Gastrocnemius medialis (tissue), 4 donors: ENCODE measurements at regions not wholly inside any gene's neighbourhood (a gene's known extent, or its start where the extent isn't known, plus 50 kb on each side); places are given as distances from the start of the nearest gene placed in this dataset.

Experiments used
- ATAC-seq, 2 donors: fragments of 150-250 bp; one replicate each; pipeline ENCODE4 v1.9.1; 2016
- DNase-seq, 2 donors: peaks; one replicate each; pipeline ENCODE4 v3.0.0-alpha.2; 2019
- H3K27ac ChIP-seq, 4 donors: fragments of 200-600 bp; sonication (generic); 1 replicate in 1 of 4; 2 replicates in 3 of 4; pipeline ENCODE4 v1.5.1; 2016 to 2018; ENCODE audit warnings: mild to moderate bottlenecking in 2 of 4, moderate library complexity in 1 of 4
- H3K27me3 ChIP-seq, 3 donors: fragments of 200-600 bp; sonication (generic) in 2 of 3; 1 replicate in 1 of 3; 2 replicates in 2 of 3; pipeline versions ENCODE4 v1.5.1 to v1.6.0; 2016 to 2019; ENCODE audit warnings: mild to moderate bottlenecking in 1 of 3, moderate library complexity in 1 of 3
- H3K36me3 ChIP-seq, 2 donors: fragments of 200-600 bp; sonication (generic) in 1 of 2; one replicate each; pipeline ENCODE4 v1.5.1; 2017 to 2018
- H3K4me1 ChIP-seq, 2 donors: fragments of 200-600 bp; sonication (generic) in 1 of 2; one replicate each; pipeline ENCODE4 v1.5.1; 2016 to 2017; ENCODE audit warnings: mild to moderate bottlenecking in 2 of 2
- H3K4me3 ChIP-seq, 4 donors: fragments of 200-600 bp; sonication (generic) in 3 of 4; 1 replicate in 1 of 4; 2 replicates in 3 of 4; pipeline ENCODE4 v1.5.1; 2016 to 2019; ENCODE audit warnings: mild to moderate bottlenecking in 2 of 4
- H3K9me3 ChIP-seq, 3 donors: fragments of 200-600 bp; sonication (generic) in 2 of 3; 1 replicate in 1 of 3; 2 replicates in 2 of 3; pipeline ENCODE4 v1.5.1; 2016 to 2019
- POLR2A ChIP-seq, 2 donors: fragments of 450-650 bp; IDR thresholded peaks; one replicate each; pipeline ENCODE4 v1.6.1; 2017; ENCODE audit warnings: antibody characterized with exemption in 2 of 2, mild to moderate bottlenecking in 2 of 2, moderate library complexity in 2 of 2
- in situ Hi-C, 4 donors: fragments of 200-750 bp; cut with MboI; loops; one replicate each; pipeline versions ENCODE4 v1.15.0 to v1.8.0; 2017; ENCODE audit warnings: low sequenced_read_pairs in 4 of 4
- intact Hi-C: fragments of 100-400 bp; cut with DNase I; formaldehyde crosslinking; loops from one replicate; pipeline ENCODE4 v1.15.1; 2023; ENCODE audit warnings: low total_unique reads
- TF ChIP-seq, protein P1 (sequence below), 5 experiments: fragments of 450-650 bp in 3 of 5; fragments of 200-600 bp in 2 of 5; sonication (generic) in 2 of 5; IDR thresholded peaks in 4 of 5; conservative IDR thresholded peaks in 1 of 5; 1 replicate in 4 of 5; 2 replicates in 1 of 5; pipeline ENCODE4 v1.5.1; 2016 to 2019; ENCODE audit warnings: antibody characterized with exemption in 5 of 5, mild to moderate bottlenecking in 3 of 5, moderate library complexity in 3 of 5

DNA sequence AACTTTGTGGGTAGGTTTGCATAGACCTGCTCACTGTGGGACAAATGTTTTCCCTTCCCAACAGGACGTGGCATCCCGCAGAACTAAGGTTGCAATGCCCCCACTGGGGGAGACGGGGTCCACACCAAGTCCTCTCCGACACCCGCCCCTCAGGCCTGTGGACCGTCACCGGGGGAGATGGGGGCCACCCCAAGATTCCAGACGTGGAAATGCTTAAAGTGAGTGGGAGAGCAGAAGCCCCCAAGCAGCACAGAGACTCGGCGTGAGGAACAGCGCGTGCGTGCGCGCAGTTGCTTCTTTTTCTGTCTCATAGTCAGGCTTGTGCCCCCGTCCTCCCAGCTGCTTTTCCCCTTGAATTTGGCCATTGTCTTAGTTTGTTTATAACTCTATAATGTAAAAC is 826.3 kb upstream of the SALL3 start:
- H3K27ac ChIP-seq: no peak overlapping the region
- ATAC-seq (no peak), DNase-seq (no peak)
- intact Hi-C loops (no loop called here), in situ Hi-C loops (no loop called here)
- H3K9me3 ChIP-seq: no peaks in the 10 kb centered on the region
- H3K4me1 ChIP-seq: no peaks in the 10 kb centered on the region
- TF ChIP-seq, protein P1, sequence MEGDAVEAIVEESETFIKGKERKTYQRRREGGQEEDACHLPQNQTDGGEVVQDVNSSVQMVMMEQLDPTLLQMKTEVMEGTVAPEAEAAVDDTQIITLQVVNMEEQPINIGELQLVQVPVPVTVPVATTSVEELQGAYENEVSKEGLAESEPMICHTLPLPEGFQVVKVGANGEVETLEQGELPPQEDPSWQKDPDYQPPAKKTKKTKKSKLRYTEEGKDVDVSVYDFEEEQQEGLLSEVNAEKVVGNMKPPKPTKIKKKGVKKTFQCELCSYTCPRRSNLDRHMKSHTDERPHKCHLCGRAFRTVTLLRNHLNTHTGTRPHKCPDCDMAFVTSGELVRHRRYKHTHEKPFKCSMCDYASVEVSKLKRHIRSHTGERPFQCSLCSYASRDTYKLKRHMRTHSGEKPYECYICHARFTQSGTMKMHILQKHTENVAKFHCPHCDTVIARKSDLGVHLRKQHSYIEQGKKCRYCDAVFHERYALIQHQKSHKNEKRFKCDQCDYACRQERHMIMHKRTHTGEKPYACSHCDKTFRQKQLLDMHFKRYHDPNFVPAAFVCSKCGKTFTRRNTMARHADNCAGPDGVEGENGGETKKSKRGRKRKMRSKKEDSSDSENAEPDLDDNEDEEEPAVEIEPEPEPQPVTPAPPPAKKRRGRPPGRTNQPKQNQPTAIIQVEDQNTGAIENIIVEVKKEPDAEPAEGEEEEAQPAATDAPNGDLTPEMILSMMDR (IDR thresholded peaks at IDR 0.05 in 4 of 5, conservative IDR thresholded peaks at IDR 0.05 in 1 of 5): no peak
- TF ChIP-seq POLR2A (IDR thresholded peaks at IDR 0.05): no peak
- H3K4me3 ChIP-seq: no peak overlapping the region
- H3K27me3 ChIP-seq: no peaks in the 10 kb centered on the region
- H3K36me3 ChIP-seq: no peaks in the 10 kb centered on the region

DNA sequence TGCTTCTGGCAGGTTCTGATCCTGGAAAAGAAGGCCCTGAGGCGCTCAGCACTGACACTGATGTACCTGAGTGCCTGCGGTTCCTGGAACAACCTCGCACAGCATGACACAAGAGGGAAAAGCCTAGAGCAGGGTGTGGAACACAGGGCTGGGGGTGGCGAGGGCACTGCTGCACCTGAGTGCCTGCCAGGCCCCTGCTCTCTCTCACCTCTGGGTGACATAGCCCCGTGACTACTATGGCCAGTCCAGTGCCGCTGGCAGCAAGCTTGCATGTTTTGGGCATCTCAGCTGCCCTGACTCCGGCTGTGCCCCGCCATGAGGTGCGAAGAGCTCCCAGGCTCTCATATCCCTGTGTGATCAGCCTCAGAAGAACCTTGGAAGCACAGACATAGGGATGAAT is 825.2 kb upstream of the SALL3 start:
- intact Hi-C loops: no loop called here
- H3K36me3 ChIP-seq: no peaks in the 10 kb centered on the region
- no peak overlapping the region for H3K27ac ChIP-seq
- H3K9me3 ChIP-seq: no peaks in the 10 kb centered on the region
- H3K27me3 ChIP-seq: no peaks in the 10 kb centered on the region
- in situ Hi-C loops: no loop called here
- TF ChIP-seq, protein P1 (IDR thresholded peaks at IDR 0.05 in 4 of 5, conservative IDR thresholded peaks at IDR 0.05 in 1 of 5): no peak
- no peak for TF ChIP-seq POLR2A (IDR thresholded peaks at IDR 0.05)
- no peaks in the 10 kb centered on the region for H3K4me1 ChIP-seq
- ATAC-seq (no peak), DNase-seq (no peak)
- H3K4me3 ChIP-seq: no peak overlapping the region

DNA sequence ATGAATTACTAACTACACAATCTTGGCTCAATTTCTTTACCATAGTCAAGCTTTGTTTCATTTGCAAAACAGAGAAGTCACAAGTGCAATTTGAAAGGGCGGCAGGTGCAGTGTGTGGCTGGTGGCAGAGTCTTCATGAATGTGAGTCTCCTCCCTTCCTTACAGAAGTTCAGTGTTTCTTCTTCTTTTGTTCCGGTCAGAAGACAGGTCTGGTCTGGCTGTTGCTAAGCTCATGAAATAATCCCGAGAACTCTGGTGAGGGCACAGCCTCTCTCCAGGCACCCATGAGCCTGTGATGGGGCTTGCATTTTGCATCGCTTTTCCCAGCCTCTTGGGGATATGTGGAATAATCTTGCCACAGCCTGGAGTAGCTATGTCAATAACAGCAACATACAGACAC is 824.8 kb upstream of the SALL3 start:
- Histone ChIP-seq H3K36me3 (no peaks in the 10 kb centered on the region), H3K4me1 (no peaks in the 10 kb centered on the region), H3K27me3 (no peaks in the 10 kb centered on the region), H3K27ac (no peak overlapping the region), H3K9me3 (no peaks in the 10 kb centered on the region), H3K4me3 (no peak overlapping the region)
- TF ChIP-seq POLR2A (IDR thresholded peaks at IDR 0.05): no peak
- TF ChIP-seq, protein P1 (IDR thresholded peaks at IDR 0.05 in 4 of 5, conservative IDR thresholded peaks at IDR 0.05 in 1 of 5): no peak
- intact Hi-C loops: no loop called here
- in situ Hi-C loops: no loop called here
- no peak for ATAC-seq
- no peak for DNase-seq

DNA sequence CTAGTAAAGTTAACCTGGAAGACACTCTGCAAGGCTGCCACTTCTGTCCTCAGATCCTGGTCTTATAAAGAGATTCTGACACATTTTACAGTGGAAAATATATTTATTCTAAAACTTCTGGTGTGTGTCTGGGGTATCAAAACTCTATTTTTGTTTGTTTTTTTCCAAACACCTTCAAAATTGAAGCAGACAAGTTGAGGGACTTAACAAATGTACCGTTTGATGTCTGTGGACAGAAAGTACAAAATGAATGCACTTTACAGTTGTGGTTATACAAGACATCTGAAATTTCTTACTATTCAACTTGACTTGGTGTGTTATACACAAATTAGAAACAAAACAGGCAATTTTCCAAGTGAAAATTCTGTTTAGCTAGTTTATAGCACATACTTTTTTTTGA is 823.2 kb upstream of the SALL3 start:
- in situ Hi-C loops (no loop called here), intact Hi-C loops (no loop called here)
- TF ChIP-seq, protein P1 (IDR thresholded peaks at IDR 0.05 in 4 of 5, conservative IDR thresholded peaks at IDR 0.05 in 1 of 5): no peak
- no peak for TF ChIP-seq POLR2A (IDR thresholded peaks at IDR 0.05)
- DNase-seq (no peak), ATAC-seq (no peak)
- Histone ChIP-seq H3K27ac (no peak overlapping the region), H3K36me3 (no peaks in the 10 kb centered on the region), H3K4me1 (no peaks in the 10 kb centered on the region), H3K4me3 (no peak overlapping the region), H3K27me3 (no peaks in the 10 kb centered on the region), H3K9me3 (no peaks in the 10 kb centered on the region)

DNA sequence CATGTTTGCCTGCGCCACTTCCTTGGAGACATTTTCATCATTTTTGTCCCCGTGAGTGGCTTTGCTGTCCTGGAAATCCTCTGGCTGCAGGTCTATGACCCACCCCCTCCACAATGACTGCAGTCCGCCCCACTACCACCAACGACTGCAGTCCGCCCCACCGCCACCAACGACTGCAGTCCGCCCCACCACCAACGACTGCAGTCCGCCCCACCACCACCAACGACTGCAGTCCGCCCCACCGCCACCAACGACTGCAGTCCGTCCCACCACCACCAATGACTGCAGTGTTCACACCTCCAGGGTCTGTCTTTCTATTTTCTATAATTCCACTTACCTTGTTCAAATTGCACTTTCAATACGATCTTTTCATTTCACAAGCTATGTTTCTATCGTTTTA is 820.7 kb upstream of the SALL3 start:
- TF ChIP-seq POLR2A (IDR thresholded peaks at IDR 0.05): no peak
- TF ChIP-seq, protein P1 (IDR thresholded peaks at IDR 0.05 in 4 of 5, conservative IDR thresholded peaks at IDR 0.05 in 1 of 5): no peak
- no peaks in the 10 kb centered on the region for H3K36me3 ChIP-seq
- in situ Hi-C loops: no loop called here

More for the DNA sequence above, 820.7 kb upstream of the SALL3 start:
- H3K4me1 ChIP-seq: no peaks in the 10 kb centered on the region
- H3K4me3 ChIP-seq: no peak overlapping the region
- H3K27me3 ChIP-seq: no peaks in the 10 kb centered on the region
- no peak for ATAC-seq
- no peak overlapping the region for H3K27ac ChIP-seq
- DNase-seq: no peak
- intact Hi-C loops: no loop called here
- H3K9me3 ChIP-seq: no peaks in the 10 kb centered on the region
